ENCODE measurements at regions not wholly inside any gene's neighbourhood (a gene's known extent, or its start where the extent isn't known, plus 50 kb on each side); places are given as distances from the start of the nearest gene placed in this dataset.

DNA sequence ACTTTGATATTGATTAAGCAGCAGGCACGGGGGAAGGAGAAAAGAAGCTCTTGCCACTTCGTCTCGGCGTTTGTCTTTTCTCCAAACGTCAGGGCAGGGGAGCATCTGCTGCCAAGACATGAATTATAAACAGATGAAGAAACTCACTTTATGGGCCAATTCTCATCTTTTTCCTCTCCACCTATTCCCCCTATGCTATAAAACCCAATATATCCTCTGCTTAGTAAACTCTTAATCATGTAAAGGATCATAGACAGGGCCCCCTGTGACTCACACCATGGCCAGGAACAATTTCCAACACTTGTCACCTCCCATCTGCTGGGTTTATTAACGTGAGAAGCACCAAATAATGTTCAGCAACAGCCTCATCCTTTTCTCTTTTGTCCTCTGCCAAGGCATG lies 1092.1 kb upstream of the TMEM132C start:
- no peak for DNase-seq (ENCODE audit: low spot score)
- TF ChIP-seq, protein P1, sequence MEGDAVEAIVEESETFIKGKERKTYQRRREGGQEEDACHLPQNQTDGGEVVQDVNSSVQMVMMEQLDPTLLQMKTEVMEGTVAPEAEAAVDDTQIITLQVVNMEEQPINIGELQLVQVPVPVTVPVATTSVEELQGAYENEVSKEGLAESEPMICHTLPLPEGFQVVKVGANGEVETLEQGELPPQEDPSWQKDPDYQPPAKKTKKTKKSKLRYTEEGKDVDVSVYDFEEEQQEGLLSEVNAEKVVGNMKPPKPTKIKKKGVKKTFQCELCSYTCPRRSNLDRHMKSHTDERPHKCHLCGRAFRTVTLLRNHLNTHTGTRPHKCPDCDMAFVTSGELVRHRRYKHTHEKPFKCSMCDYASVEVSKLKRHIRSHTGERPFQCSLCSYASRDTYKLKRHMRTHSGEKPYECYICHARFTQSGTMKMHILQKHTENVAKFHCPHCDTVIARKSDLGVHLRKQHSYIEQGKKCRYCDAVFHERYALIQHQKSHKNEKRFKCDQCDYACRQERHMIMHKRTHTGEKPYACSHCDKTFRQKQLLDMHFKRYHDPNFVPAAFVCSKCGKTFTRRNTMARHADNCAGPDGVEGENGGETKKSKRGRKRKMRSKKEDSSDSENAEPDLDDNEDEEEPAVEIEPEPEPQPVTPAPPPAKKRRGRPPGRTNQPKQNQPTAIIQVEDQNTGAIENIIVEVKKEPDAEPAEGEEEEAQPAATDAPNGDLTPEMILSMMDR (IDR thresholded peaks at IDR 0.05; ENCODE audit: borderline replicate concordance, control extremely low read depth, extremely low read depth, insufficient read depth, missing control alignments) = no peak
- in situ Hi-C loops (cut with MboI; ENCODE audit: low sequenced_read_pairs, unreplicated experiment) = no loop called here

DNA sequence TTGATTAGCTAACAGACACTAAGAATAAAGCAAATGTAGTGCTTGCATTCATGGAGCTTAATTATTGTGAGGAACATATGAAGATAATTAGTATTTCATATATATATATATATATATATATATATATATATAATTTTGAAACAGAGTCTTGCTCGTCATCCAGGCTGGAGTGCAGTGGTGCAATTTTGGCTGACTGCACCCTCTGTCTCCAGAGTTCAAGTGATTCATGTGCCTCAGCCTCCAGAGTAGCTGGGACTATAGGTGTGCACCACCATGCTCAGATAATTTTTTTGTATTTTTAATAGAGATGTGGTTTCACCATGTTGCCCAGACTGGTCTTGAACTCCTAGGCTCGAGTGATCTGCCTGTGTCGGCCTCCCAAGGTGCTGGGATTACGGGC lies 1091.6 kb upstream of the TMEM132C start:
- TF ChIP-seq, protein P1 (IDR thresholded peaks at IDR 0.05; ENCODE audit: borderline replicate concordance, control extremely low read depth, extremely low read depth, insufficient read depth, missing control alignments) = no peak
- in situ Hi-C loops (cut with MboI; ENCODE audit: low sequenced_read_pairs, unreplicated experiment) = no loop called here
- no peak for DNase-seq (ENCODE audit: low spot score)

DNA sequence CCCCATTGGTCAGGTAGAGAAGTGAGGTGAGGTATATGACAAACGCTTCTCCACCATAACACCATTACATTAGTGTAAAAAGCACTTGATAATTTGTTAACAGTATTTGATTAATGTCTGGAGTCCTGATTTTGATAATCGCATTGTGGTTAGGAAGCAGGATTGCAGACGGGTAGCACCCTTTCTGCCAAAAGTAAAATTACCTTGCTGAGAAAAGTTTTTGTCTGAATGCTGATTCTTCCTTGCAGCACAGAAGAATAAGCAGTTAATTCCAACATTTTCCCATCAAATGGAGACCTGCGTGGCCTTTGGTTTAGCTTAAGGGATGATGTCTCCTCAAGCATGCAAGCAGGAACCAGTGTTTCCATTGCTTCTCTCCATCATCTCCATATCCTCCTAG lies 1090.2 kb upstream of the TMEM132C start:
- in situ Hi-C loops (cut with MboI; ENCODE audit: low sequenced_read_pairs, unreplicated experiment) = no loop called here
- TF ChIP-seq, protein P1 (IDR thresholded peaks at IDR 0.05; ENCODE audit: borderline replicate concordance, control extremely low read depth, extremely low read depth, insufficient read depth, missing control alignments) = no peak
- no peak for DNase-seq (ENCODE audit: low spot score)

DNA sequence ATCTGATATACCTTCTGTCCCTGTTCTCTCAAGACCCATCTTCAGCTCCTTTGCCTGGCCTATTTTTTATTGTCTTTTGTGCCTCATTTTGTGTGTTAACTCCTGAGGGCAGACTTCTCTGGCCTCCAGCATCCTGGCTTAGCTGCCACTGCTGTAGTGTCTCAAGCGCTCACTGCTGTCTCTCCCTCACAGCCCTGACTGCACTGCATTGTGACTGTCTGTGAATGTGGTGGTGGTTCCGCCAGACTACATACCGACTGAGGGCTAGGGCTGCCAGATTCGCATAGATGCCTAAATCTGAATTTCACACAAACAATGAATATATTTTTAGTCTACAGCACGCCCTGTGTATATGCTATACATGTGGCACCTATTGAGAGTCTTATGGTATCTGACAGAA lies 1088.9 kb upstream of the TMEM132C start:
- in situ Hi-C loops (cut with MboI; ENCODE audit: low sequenced_read_pairs, unreplicated experiment) = no loop called here
- DNase-seq (ENCODE audit: low spot score) = no peak
- TF ChIP-seq, protein P1 (IDR thresholded peaks at IDR 0.05; ENCODE audit: borderline replicate concordance, control extremely low read depth, extremely low read depth, insufficient read depth, missing control alignments) = no peak

DNA sequence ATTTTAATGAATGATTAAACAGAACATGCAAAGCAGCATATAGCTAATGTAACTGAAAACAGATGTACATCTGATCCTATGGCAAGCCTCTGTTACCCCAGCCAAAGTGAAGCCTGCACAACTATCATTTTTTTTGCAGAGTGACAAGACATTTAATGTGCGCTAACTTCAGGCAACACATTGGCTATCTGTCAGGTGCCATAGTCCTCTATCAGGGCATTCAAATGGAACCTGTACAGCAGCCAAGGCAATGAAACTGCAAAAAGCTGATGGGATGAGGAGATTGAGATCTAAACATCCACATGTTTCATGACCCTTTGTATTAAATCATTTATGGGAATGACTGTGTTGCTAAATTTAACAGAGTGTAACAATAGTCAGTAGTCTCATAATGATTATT lies 1088.5 kb upstream of the TMEM132C start:
- no peak for DNase-seq (ENCODE audit: low spot score)
- TF ChIP-seq, protein P1 (IDR thresholded peaks at IDR 0.05; ENCODE audit: borderline replicate concordance, control extremely low read depth, extremely low read depth, insufficient read depth, missing control alignments) = no peak
- in situ Hi-C loops (cut with MboI; ENCODE audit: low sequenced_read_pairs, unreplicated experiment) = no loop called here

DNA sequence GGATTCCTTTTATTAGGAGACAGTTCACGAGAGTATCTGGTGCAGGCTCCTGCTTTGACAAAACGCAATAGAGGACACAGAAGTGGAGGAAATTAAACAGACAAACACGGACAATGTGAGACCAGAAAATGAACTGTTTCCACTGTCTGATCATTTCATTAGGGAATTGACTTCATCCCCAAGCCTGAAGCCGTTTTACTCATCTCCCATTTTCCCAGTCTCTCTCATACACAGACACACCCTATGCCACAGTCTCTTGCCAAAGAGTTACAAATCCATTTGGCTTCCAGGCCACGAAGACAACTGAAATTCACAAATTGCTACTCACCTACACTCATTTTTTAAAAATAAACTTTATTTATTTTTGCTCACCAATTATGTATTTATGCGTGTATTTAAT lies 1087.8 kb upstream of the TMEM132C start:
- TF ChIP-seq, protein P1 (IDR thresholded peaks at IDR 0.05; ENCODE audit: borderline replicate concordance, control extremely low read depth, extremely low read depth, insufficient read depth, missing control alignments) = no peak
- no peak for DNase-seq (ENCODE audit: low spot score)

DNA sequence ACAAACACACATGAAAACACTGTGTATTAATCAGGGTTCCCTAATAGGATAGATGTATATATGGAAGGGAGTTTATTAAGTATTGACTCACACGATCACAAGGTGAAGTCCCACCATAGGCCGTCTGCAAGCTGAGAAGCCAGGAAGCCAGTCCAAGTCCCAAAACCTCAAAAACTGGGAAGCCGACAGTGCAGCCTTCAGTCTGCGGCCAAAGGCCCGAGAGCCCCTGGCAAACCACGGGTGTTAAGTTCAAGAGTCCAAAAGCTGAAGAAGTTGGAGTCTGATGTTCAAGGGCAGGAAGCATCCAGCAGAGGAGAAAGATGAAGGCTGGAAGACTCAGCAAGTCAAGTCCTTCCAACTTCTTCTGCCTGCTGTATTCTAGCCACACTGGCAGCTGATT lies 1085.0 kb upstream of the TMEM132C start:
- no peak for DNase-seq (ENCODE audit: low spot score)
- in situ Hi-C loops (cut with MboI; ENCODE audit: low sequenced_read_pairs, unreplicated experiment) = no loop called here
- TF ChIP-seq, protein P1 (IDR thresholded peaks at IDR 0.05; ENCODE audit: borderline replicate concordance, control extremely low read depth, extremely low read depth, insufficient read depth, missing control alignments) = no peak

More for the DNA sequence above, 1087.8 kb upstream of the TMEM132C start:
- in situ Hi-C loops (cut with MboI; ENCODE audit: low sequenced_read_pairs, unreplicated experiment) = no loop called here

All from GM13976 (cell line).